WERI-Rb-1 (cell line): ENCODE measurements at regions not wholly inside any gene's neighbourhood (a gene's known extent, or its start where the extent isn't known, plus 50 kb on each side); places are given as distances from the start of the nearest gene placed in this dataset.

Experiments used
- DNase-seq: peaks from one replicate; pipeline ENCODE4 v3.0.0-alpha.2; 2020
- H3K27ac ChIP-seq: fragments of 250-450 bp; sonication (Bioruptor Pico); 2 replicates; pipeline ENCODE4 v1.5.1; 2020; ENCODE audit warnings: mild to moderate bottlenecking, moderate library complexity
- H3K27me3 ChIP-seq: fragments of 250-450 bp; sonication (Bioruptor Pico); 2 replicates; pipeline ENCODE4 v1.5.1; 2021; ENCODE audit warnings: mild to moderate bottlenecking, low read depth, moderate library complexity; ENCODE audit not compliant: insufficient read depth, severe bottlenecking
- H3K36me3 ChIP-seq: fragments of 250-450 bp; sonication (Bioruptor Pico); 2 replicates; pipeline ENCODE4 v1.5.1; 2020; ENCODE audit warnings: mild to moderate bottlenecking, moderate library complexity
- H3K4me3 ChIP-seq: 2 replicates; pipeline ENCODE4 v1.5.1; 2011; ENCODE audit warnings: low read depth, mild to moderate bottlenecking, control low read depth, low read length
- H3K9me3 ChIP-seq: fragments of 250-450 bp; sonication (Bioruptor Pico); 2 replicates; pipeline ENCODE4 v1.5.1; 2021; ENCODE audit warnings: mild to moderate bottlenecking, moderate library complexity; ENCODE audit not compliant: severe bottlenecking
- CTCF ChIP-seq: IDR thresholded peaks from 2 replicates; pipeline ENCODE4 v1.5.1; 2011; ENCODE audit warnings: low read depth, mild to moderate bottlenecking, control low read depth, inconsistent platforms, low read length

GRCh38 chr2:8480915-8481314 lies 200.9 kb upstream of the ID2 start:
- Histone ChIP-seq H3K27me3 (no peaks in the 10 kb centered on the region), H3K27ac (no peak overlapping the region), H3K9me3 (no peaks in the 10 kb centered on the region), H3K4me3 (no peak overlapping the region), H3K36me3 (no peaks in the 10 kb centered on the region)
- no peak for TF ChIP-seq CTCF
- DNase-seq = no peak

- H3K4me3 ChIP-seq = no peak overlapping the region
- DNase-seq = no peak
- H3K27ac ChIP-seq = no peak overlapping the region
- no peak for TF ChIP-seq CTCF
- H3K36me3 ChIP-seq = no peaks in the 10 kb centered on the region
- no peaks in the 10 kb centered on the region for H3K9me3 ChIP-seq
- no peaks in the 10 kb centered on the region for H3K27me3 ChIP-seq
Observed at GRCh38 chr2:8481463-8482009, 200.3 kb upstream of the ID2 start.

DNA sequence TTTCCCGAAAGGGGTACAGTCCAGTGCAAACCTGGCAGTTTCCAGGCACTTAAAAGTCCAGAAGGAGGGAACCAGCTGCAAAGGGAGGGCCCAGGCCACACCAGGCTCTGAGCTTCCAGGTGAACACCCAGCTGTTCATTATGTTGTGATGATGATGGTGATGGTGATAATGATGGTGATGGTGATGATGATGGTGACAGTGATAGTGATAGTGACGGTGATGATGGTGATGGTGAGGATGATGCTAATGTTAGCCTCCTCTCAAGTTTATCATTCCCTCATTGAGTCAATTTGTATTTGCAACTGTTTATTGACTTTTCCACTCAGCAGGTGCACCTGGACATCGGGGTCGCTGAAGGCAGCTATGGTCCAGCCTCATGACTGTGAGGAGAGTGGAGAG lies 199.4 kb upstream of the ID2 start:
- no peak for TF ChIP-seq CTCF
- Histone ChIP-seq H3K36me3 (no peaks in the 10 kb centered on the region), H3K27ac (no peak overlapping the region), H3K4me3 (no peak overlapping the region), H3K27me3 (no peaks in the 10 kb centered on the region), H3K9me3 (no peaks in the 10 kb centered on the region)
- no peak for DNase-seq

DNA sequence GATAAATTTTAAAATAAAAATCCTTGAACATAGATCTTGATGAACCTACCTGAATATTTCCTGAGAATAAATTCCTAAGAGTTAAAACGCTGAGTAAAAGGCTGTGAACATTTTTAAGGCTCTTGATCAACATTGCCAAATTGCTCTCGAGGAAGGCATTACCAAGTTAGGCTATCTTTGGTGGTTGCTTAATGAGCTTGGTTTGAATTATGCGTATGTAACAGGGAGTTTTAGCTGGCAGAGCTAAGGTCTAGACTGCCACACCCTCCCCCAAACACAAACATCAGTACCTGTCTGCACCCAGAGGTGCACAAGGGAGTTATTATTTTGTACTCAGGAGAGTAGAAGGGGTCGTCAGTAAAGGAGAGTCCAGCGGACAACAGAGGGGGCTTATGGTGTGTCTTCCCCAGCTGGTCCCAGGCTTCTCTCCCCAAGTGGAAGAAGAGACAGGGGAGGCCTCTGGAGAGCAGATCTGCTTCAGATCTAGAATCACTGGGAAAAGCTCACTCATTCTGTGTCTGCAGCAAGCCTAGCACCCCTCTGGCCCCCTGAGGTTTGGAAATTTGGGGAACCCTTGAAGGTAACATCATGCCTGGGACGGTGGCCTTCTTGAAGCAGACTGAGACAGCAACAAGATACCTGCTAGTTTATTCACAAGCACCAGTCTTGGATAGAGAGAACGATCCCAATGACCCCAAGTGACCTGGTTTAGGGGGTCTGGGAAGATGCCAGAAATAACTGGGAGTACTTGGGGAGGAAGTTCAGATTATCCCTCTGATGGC lies 197.2 kb upstream of the ID2 start:
- no peak for DNase-seq
- Histone ChIP-seq H3K4me3 (no peak overlapping the region), H3K36me3 (no peaks in the 10 kb centered on the region), H3K9me3 (no peaks in the 10 kb centered on the region), H3K27me3 (no peaks in the 10 kb centered on the region), H3K27ac (no peak overlapping the region)
- no peak for TF ChIP-seq CTCF

DNA sequence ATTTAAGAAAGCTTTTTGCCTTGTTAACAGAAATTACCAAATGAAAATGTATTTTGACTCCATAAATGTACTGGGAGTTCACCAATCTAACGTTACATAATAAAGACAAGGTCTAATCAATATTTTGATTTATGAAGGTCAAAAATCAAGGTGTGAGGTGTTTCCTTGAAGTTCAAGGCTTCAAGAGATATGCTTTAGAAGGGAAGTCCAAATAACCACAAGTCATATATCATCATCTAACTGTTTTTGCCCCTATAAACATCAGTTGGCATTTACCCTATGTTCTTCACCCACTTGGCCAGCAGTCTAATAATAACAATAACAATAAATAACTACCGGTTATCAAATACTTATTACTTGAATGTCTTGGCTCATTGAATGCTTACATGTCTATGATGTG lies 196.1 kb upstream of the ID2 start:
- H3K27ac ChIP-seq = no peak overlapping the region
- no peaks in the 10 kb centered on the region for H3K9me3 ChIP-seq
- no peak overlapping the region for H3K4me3 ChIP-seq
- H3K36me3 ChIP-seq = no peaks in the 10 kb centered on the region
- DNase-seq = no peak
- H3K27me3 ChIP-seq = no peaks in the 10 kb centered on the region
- TF ChIP-seq CTCF = no peak

DNA sequence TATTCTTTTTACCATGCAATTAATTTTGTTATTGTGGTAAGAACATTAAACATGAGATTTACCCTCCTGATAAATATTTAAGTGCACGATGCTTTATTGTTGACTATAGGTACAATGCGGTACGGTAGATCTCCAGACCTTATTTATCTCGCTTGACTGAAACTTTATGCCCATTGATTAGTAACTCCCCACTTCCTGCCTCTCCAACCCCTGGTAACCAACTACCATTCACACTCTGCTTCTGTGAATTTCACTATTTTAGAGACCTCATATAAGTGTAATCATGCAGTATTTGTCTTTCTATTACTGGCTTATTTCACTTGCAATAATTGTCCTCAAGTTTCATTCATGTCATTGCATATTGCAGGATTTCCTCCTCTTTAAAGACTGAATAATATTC lies 195.7 kb upstream of the ID2 start:
- Histone ChIP-seq H3K27me3 (no peaks in the 10 kb centered on the region), H3K9me3 (no peaks in the 10 kb centered on the region), H3K27ac (no peak overlapping the region), H3K36me3 (no peaks in the 10 kb centered on the region), H3K4me3 (no peak overlapping the region)
- DNase-seq = no peak
- TF ChIP-seq CTCF = no peak
